ENCODE measurements at regions not wholly inside any gene's neighbourhood (a gene's known extent, or its start where the extent isn't known, plus 50 kb on each side); places are given as distances from the start of the nearest gene placed in this dataset.

DNA sequence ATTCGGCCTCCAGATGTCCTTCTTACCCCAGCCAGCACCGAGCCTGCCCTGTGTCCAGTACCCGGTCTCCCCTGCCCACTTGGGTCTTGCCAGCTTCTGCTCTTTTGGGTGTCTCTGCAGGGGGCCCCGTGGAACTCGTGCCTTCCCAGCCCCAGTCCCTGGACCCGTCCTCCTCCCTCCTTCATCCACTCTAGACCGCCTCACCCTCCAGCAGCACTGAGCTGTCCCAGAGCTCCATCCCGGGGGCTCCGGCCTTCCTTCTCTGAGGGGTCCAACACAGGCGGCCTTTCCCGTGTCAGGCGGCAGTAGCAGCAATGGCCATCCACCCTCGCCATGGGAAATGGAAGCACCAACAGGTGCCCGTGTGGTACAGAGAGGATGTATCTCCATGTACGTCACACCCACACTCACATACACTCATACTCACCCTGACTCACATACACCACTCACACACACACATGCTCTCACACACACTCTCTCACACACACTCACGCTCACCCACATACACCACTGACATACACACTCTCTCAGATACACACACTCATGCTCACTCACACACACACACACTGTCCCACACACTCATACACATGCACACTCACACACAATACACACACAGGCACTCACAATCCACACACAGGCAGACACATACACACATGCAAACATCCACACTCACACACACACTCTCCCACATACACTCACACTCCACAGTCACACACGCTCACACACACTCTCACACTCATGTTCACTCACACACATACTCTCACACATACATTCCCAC is 827.5 kb upstream of the SALL3 start:
- TF ChIP-seq, protein P1, sequence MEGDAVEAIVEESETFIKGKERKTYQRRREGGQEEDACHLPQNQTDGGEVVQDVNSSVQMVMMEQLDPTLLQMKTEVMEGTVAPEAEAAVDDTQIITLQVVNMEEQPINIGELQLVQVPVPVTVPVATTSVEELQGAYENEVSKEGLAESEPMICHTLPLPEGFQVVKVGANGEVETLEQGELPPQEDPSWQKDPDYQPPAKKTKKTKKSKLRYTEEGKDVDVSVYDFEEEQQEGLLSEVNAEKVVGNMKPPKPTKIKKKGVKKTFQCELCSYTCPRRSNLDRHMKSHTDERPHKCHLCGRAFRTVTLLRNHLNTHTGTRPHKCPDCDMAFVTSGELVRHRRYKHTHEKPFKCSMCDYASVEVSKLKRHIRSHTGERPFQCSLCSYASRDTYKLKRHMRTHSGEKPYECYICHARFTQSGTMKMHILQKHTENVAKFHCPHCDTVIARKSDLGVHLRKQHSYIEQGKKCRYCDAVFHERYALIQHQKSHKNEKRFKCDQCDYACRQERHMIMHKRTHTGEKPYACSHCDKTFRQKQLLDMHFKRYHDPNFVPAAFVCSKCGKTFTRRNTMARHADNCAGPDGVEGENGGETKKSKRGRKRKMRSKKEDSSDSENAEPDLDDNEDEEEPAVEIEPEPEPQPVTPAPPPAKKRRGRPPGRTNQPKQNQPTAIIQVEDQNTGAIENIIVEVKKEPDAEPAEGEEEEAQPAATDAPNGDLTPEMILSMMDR (conservative IDR thresholded peaks at IDR 0.05 in 1 of 2, IDR thresholded peaks at IDR 0.05 in 1 of 2; ENCODE audit: low read depth in 1 of 2, low read length in 2 of 2): no peak
- no peak for TF ChIP-seq EZH2 (IDR thresholded peaks at IDR 0.05; ENCODE audit: low read length, missing control alignments)

Data from fibroblast of lung (primary cell).